GM06990 (cell line): ENCODE measurements at regions not wholly inside any gene's neighbourhood (a gene's known extent, or its start where the extent isn't known, plus 50 kb on each side); places are given as distances from the start of the nearest gene placed in this dataset.

Experiments
- DNase-seq: peaks from one replicate; pipeline ENCODE4 v3.0.0-alpha.2; 2011; ENCODE audit not compliant: insufficient read length; ENCODE audit errors: extremely low read depth
- H3K27me3 ChIP-seq: replicated peaks from 2 replicates; pipeline ENCODE4 v1.6.0; 2011; ENCODE audit warnings: low read length; ENCODE audit not compliant: control insufficient read depth, insufficient read depth
- H3K36me3 ChIP-seq: 2 replicates; pipeline ENCODE4 v1.5.1; 2011; ENCODE audit warnings: low read length; ENCODE audit not compliant: control insufficient read depth, insufficient read depth
- H3K4me3 ChIP-seq: replicated peaks from 2 replicates; pipeline ENCODE4 v1.5.1; 2011; ENCODE audit warnings: low read depth, mild to moderate bottlenecking, control low read depth, low read length
- TF ChIP-seq, protein P1 (sequence below): IDR thresholded peaks from 2 replicates; pipeline ENCODE4 v1.5.1; 2011; ENCODE audit warnings: low read length, control low read depth, mild to moderate bottlenecking, inconsistent platforms; ENCODE audit not compliant: insufficient read depth, poor library complexity, severe bottlenecking

GRCh38 chr3:145620486-145620885 is 540.5 kb downstream of the PLOD2 start:
- no peak for DNase-seq
- TF ChIP-seq, protein P1, sequence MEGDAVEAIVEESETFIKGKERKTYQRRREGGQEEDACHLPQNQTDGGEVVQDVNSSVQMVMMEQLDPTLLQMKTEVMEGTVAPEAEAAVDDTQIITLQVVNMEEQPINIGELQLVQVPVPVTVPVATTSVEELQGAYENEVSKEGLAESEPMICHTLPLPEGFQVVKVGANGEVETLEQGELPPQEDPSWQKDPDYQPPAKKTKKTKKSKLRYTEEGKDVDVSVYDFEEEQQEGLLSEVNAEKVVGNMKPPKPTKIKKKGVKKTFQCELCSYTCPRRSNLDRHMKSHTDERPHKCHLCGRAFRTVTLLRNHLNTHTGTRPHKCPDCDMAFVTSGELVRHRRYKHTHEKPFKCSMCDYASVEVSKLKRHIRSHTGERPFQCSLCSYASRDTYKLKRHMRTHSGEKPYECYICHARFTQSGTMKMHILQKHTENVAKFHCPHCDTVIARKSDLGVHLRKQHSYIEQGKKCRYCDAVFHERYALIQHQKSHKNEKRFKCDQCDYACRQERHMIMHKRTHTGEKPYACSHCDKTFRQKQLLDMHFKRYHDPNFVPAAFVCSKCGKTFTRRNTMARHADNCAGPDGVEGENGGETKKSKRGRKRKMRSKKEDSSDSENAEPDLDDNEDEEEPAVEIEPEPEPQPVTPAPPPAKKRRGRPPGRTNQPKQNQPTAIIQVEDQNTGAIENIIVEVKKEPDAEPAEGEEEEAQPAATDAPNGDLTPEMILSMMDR: no peak

DNA sequence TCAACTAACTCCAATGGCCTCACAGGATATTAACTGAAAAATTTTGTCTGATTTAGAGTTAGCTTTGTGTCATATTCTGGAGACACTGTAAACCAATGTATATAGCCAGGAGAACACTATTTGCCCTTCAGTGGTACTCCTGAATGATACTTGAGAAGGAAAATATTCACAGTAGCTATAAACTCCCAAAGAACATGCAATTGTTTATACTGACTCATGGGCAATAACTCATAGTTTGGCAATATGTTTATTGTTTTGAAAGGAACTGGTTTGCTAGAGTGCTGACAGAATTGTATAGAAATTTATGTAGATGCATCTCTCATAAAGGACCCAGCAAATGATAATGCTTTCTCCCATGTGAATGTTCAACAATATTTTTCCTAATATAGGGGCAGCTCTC is 537.6 kb downstream of the PLOD2 start:
- DNase-seq: no peak
- no peak overlapping the region for H3K4me3 ChIP-seq
- H3K27me3 ChIP-seq: no peaks in the 10 kb centered on the region
- TF ChIP-seq, protein P1: no peak
- H3K36me3 ChIP-seq: no peaks in the 10 kb centered on the region

More at GRCh38 chr3:145620486-145620885, 540.5 kb downstream of the PLOD2 start:
- Histone ChIP-seq H3K4me3 (no peak overlapping the region), H3K36me3 (no peaks in the 10 kb centered on the region), H3K27me3 (no peaks in the 10 kb centered on the region)

DNA sequence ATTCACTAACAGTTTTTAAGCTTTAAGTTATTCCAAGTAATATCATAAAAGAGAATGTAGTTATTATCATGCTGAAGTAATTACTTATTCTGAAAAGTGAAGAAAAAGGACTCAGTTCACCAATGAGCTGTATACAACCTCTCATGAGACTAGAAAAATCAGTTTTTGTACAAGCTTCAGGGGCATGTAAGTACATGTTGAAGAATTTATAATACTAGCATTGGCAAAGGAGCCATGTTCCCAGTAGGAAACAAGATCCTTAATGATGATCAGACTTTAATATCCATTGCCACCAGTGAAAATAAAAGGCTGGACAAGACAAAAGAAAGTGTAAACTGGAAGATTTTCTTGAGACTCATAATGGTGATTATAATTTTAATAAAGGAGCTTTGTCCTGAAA is 532.8 kb downstream of the PLOD2 start:
- Histone ChIP-seq H3K36me3 (no peaks in the 10 kb centered on the region), H3K4me3 (no peak overlapping the region), H3K27me3 (no peaks in the 10 kb centered on the region)
- DNase-seq: no peak
- TF ChIP-seq, protein P1: no peak

- TF ChIP-seq, protein P1: no peak
- no peak for DNase-seq
- no peaks in the 10 kb centered on the region for H3K27me3 ChIP-seq
- H3K36me3 ChIP-seq: no peaks in the 10 kb centered on the region
- H3K4me3 ChIP-seq: no peak overlapping the region
Measured at GRCh38 chr3:145637105-145637504, 523.9 kb downstream of the PLOD2 start.

DNA sequence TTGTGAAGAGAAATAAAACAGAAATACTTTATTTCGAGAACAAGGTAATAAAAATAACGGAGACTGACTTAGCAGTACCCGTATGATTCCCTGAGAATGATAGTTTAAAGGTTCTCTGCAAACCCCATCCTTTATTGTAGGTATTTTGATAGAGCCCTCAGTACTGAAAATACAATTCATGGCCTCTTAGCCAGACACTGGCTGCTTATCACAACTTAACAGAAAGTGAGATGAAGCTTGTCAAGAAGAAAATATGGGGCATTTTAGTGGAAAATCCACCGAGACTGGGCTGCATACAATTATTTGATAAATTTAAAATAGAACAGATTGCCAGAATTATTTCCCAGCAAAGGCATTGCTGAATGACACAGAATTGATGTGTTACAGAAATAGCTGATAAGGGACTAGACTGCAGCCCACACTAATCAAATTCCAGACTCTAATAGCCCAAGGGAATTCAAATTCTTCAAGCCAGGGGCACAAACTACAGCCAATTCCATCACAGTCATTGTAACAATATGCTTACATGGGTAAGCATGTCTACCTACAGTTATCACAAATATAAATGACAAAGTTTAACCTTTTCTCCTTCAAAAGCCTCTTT is 521.9 kb downstream of the PLOD2 start:
- DNase-seq: no peak
- Histone ChIP-seq H3K4me3 (no peak overlapping the region), H3K36me3 (no peaks in the 10 kb centered on the region), H3K27me3 (no peaks in the 10 kb centered on the region)
- TF ChIP-seq, protein P1: no peak

DNA sequence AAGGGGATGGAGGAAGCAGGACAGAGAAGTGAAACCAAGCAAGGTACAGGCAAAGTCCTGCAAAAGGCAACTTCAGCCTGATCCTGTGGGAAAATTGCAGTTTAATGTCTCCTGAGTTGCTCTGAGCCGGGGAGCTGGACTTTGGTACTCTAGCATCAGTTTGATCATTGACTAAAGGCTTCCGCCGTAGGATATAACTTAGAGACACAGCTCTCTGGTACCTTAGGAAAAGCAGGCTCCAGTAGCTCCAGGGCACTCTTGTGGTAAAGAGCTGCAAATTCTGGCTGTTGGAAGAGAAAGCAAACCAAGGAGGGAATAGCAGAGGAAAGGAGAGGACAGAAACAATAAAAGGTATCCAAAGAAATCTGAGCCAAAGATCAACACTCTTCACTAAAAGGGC is 521.1 kb downstream of the PLOD2 start:
- TF ChIP-seq, protein P1: no peak
- no peak for DNase-seq
- no peaks in the 10 kb centered on the region for H3K27me3 ChIP-seq
- no peaks in the 10 kb centered on the region for H3K36me3 ChIP-seq
- no peak overlapping the region for H3K4me3 ChIP-seq
